GF-D8 (cell line): ENCODE measurements at regions not wholly inside any gene's neighbourhood (a gene's known extent, or its start where the extent isn't known, plus 50 kb on each side); places are given as distances from the start of the nearest gene placed in this dataset.

Experiments used
- DNase-seq: peaks from one replicate; lab custom pipeline; 2025; lab: John Stamatoyannopoulos, UW

GRCh38 chr5:164844348-164844747 is 1338.9 kb downstream of the MAT2B start:
- no peak for DNase-seq

GRCh38 chr5:164860896-164861295 is 1355.5 kb downstream of the MAT2B start:
- DNase-seq, result no peak

GRCh38 chr5:164861610-164862009 is 1356.2 kb downstream of the MAT2B start:
- no peak for DNase-seq

- DNase-seq, result no peak
Measured at GRCh38 chr5:164868761-164869160, 1363.3 kb downstream of the MAT2B start.

- DNase-seq, result no peak
Measured at GRCh38 chr5:164869325-164869724, 1363.9 kb downstream of the MAT2B start.

GRCh38 chr5:164876793-164877192 is 1371.4 kb downstream of the MAT2B start:
- DNase-seq, result no peak

GRCh38 chr5:164881442-164881841 is 1376.0 kb downstream of the MAT2B start:
- no peak for DNase-seq

- no peak for DNase-seq
Measured at GRCh38 chr5:164885179-164885578, 1379.8 kb downstream of the MAT2B start.

- DNase-seq, result no peak
Measured at GRCh38 chr5:164893071-164893470, 1387.7 kb downstream of the MAT2B start.

- no peak for DNase-seq
Measured at GRCh38 chr5:164898705-164899104, 1393.3 kb downstream of the MAT2B start.

GRCh38 chr5:164909673-164910072 is 1404.3 kb downstream of the MAT2B start:
- DNase-seq, result no peak

- no peak for DNase-seq
Measured at GRCh38 chr5:164921722-164922121, 1416.3 kb downstream of the MAT2B start.

- DNase-seq, result no peak
Measured at GRCh38 chr5:164934039-164934438, 1428.6 kb downstream of the MAT2B start.

GRCh38 chr5:164934561-164934960 is 1429.1 kb downstream of the MAT2B start:
- no peak for DNase-seq

- DNase-seq, result no peak
Measured at GRCh38 chr5:164941132-164941531, 1435.7 kb downstream of the MAT2B start.

GRCh38 chr5:164950927-164951326 is 1445.5 kb downstream of the MAT2B start:
- no peak for DNase-seq

GRCh38 chr5:164951570-164951969 is 1446.2 kb downstream of the MAT2B start:
- DNase-seq, result no peak

- DNase-seq, result no peak
Measured at GRCh38 chr5:164958688-164959087, 1453.3 kb downstream of the MAT2B start.

- DNase-seq, result no peak
Measured at GRCh38 chr5:164959761-164960160, 1454.3 kb downstream of the MAT2B start.

- no peak for DNase-seq
Measured at GRCh38 chr5:164962329-164962961, 1457.0 kb downstream of the MAT2B start.

GRCh38 chr5:164966611-164967010 is 1461.2 kb downstream of the MAT2B start:
- no peak for DNase-seq

- no peak for DNase-seq
Measured at GRCh38 chr5:164967354-164967753, 1461.9 kb downstream of the MAT2B start.

GRCh38 chr5:164972973-164973372 is 1467.6 kb downstream of the MAT2B start:
- no peak for DNase-seq

GRCh38 chr5:164975986-164976385 is 1470.6 kb downstream of the MAT2B start:
- DNase-seq, result no peak

GRCh38 chr5:164980480-164980879 is 1475.1 kb downstream of the MAT2B start:
- DNase-seq, result no peak
